ENCODE measurements at regions not wholly inside any gene's neighbourhood (a gene's known extent, or its start where the extent isn't known, plus 50 kb on each side); places are given as distances from the start of the nearest gene placed in this dataset.

DNA sequence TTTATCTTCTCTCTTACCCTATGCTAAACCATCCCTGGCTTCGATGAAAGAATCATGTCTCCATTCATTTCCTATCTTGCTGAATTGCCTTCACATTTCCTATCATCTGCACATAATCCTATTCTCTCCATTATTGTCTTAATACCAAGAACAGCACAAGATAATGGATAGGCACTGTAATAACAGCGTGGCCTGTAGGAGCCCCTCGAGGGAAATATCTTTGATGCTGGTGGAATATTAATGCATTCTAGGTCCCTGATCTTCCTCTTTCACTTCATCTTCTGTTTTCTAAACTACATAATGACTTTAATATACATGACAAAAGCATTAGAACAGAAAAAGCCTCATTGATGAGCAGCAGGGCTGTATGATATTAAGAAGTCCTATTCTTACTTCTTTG, 720.6 kb downstream of the RWDD3 start:
- TF ChIP-seq EP300 (IDR thresholded peaks at IDR 0.05) (no peak), CTCF (IDR thresholded peaks at IDR 0.05) (no peak)

Measured in sigmoid colon (tissue), 4 donors.